Karpas-422 (cell line): ENCODE measurements at regions not wholly inside any gene's neighbourhood (a gene's known extent, or its start where the extent isn't known, plus 50 kb on each side); places are given as distances from the start of the nearest gene placed in this dataset.
"Not testable (repeated sequence)": the region's sequence is repeated elsewhere in the genome, so short reads cannot be mapped to it uniquely, and the experiment has no call there.

Source experiments
- DNase-seq: peaks from one replicate; pipeline ENCODE4 v3.0.0-alpha.2; 2015
- H2AFZ ChIP-seq: fragments of 200-600 bp; sonication (generic); 2 replicates; pipeline ENCODE4 v1.6.1; 2014; ENCODE audit warnings: antibody characterized with exemption, low read length, mixed read lengths
- H3K27ac ChIP-seq: fragments of 200-600 bp; sonication (generic); 2 replicates; pipeline ENCODE4 v1.5.1; 2014; ENCODE audit warnings: mild to moderate bottlenecking, low read length, moderate library complexity
- H3K27me3 ChIP-seq: fragments of 200-600 bp; sonication (generic); 2 replicates; pipeline ENCODE4 v1.6.1; 2014; ENCODE audit warnings: low read length, mixed read lengths
- H3K36me3 ChIP-seq: fragments of 200-600 bp; sonication (generic); 2 replicates; pipeline ENCODE4 v1.6.1; 2014; ENCODE audit warnings: low read length, mixed read lengths; ENCODE audit not compliant: insufficient read depth
- H3K4me1 ChIP-seq: fragments of 200-600 bp; sonication (generic); 2 replicates; pipeline ENCODE4 v1.6.1; 2014; ENCODE audit warnings: mild to moderate bottlenecking, low read length, mixed read lengths
- H3K4me2 ChIP-seq: fragments of 200-600 bp; sonication (generic); 2 replicates; pipeline ENCODE4 v1.6.1; 2014; ENCODE audit warnings: low read length, low read depth, mild to moderate bottlenecking; ENCODE audit not compliant: poor library complexity, severe bottlenecking
- H3K4me3 ChIP-seq: fragments of 200-600 bp; sonication (generic); 2 replicates; pipeline ENCODE4 v1.5.1; 2014; ENCODE audit warnings: mild to moderate bottlenecking, antibody characterized with exemption, low read length, mixed read lengths
- H3K79me2 ChIP-seq: fragments of 200-600 bp; sonication (generic); 2 replicates; pipeline ENCODE4 v1.6.1; 2014; ENCODE audit warnings: mild to moderate bottlenecking, low read length, mixed read lengths
- H3K9ac ChIP-seq: fragments of 200-600 bp; sonication (generic); 2 replicates; pipeline ENCODE4 v1.6.0; 2014; ENCODE audit warnings: low read length
- H3K9me2 ChIP-seq: fragments of 200-600 bp; sonication (generic), shearing (Covaris generic); replicated peaks from 2 replicates; pipeline ENCODE4 v1.6.0; 2014; ENCODE audit warnings: mild to moderate bottlenecking, low read length, moderate library complexity; ENCODE audit not compliant: insufficient read depth
- H3K9me3 ChIP-seq: fragments of 300-700, 200-600 bp; sonication (generic); 2 replicates; pipeline ENCODE4 v1.6.1; 2014; ENCODE audit warnings: low read length, mixed read lengths
- H4K20me1 ChIP-seq: fragments of 200-600 bp; sonication (generic); 2 replicates; pipeline ENCODE4 v1.6.1; 2014; ENCODE audit warnings: mild to moderate bottlenecking, antibody characterized with exemption, low read length, low read depth; ENCODE audit not compliant: insufficient read depth

DNA sequence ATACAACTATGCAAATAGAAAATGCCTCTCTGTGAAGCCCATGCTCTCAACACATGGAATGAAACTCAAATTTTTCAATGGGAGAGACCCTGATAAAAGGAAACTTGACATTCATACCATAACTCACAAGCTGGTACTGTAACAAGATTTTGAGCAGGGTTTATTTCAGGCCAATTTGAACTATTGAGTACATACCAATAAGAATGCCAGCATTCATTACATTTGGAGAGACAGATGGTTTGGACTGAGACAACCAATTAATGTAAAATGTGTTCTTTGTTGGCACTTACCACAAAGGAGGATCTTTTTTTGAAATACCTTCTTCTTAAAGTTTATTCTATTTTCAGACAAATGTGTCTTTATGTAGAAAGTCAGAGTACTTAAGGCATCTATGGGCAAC lies 1357.0 kb upstream of the GOT2 start:
- Histone ChIP-seq H4K20me1 (no peaks in the 10 kb centered on the region), H3K4me1 (no peaks in the 10 kb centered on the region), H3K27ac (no peak overlapping the region), H2AFZ (no peak overlapping the region), H3K79me2 (no peaks in the 10 kb centered on the region), H3K9me3 (peaks cover 15% of the 10 kb centered on the region), H3K9me2 (no peaks in the 10 kb centered on the region), H3K36me3 (no peaks in the 10 kb centered on the region), H3K4me2 (no peak overlapping the region), H3K9ac (no peak overlapping the region), H3K4me3 (no peak overlapping the region), H3K27me3 (no peaks in the 10 kb centered on the region)
- DNase-seq: no peak

DNA sequence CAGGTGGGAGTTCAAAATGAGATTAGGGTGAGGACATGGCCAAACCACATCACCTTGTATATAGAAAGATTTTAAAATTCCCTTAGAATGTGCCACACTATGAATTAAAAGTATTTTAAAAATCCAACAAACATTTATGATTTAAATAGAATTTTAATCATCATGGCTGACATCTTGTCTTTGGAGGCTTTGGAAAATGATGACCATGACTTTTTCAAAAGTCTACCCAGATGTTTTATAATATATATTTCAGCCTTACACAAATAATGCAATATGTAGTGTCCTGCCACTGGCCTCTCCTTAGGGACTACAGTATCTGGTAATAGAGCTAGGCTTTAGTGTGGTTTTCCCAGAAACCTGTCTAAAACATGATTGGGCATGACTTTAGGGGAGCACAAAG lies 1353.4 kb upstream of the GOT2 start:
- peaks cover 15% of the 10 kb centered on the region for H3K9me3 ChIP-seq
- H3K9ac ChIP-seq: no peak overlapping the region
- no peak overlapping the region for H3K4me3 ChIP-seq
- no peaks in the 10 kb centered on the region for H3K9me2 ChIP-seq
- H3K4me2 ChIP-seq: no peak overlapping the region
- no peak overlapping the region for H3K27ac ChIP-seq
- H3K27me3 ChIP-seq: no peaks in the 10 kb centered on the region
- no peaks in the 10 kb centered on the region for H3K79me2 ChIP-seq
- no peaks in the 10 kb centered on the region for H4K20me1 ChIP-seq
- H3K4me1 ChIP-seq: no peaks in the 10 kb centered on the region
- H2AFZ ChIP-seq: no peak overlapping the region
- DNase-seq: no peak
- no peaks in the 10 kb centered on the region for H3K36me3 ChIP-seq

DNA sequence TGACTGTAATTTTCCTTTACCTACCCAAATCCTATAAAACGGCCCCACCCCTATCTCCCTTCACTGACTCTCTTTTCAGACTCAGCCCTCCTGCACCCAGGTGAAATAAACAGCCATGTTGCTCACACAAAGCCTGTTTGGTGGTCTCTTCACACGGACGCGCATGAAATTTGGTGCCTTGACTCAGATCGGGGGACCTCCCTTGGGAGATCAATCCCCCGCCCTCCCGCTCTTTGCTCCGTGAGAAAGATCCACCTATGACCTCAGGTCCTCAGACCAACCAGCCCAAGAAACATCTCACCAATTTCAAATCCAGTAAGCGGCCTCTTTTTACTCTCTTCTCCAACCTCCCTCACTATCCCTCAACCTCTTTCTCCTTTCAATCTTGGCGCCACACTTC lies 1344.7 kb upstream of the GOT2 start:
- not testable (repeated sequence) for H3K27ac ChIP-seq, H3K9ac ChIP-seq, H3K27me3 ChIP-seq, H3K79me2 ChIP-seq, H3K9me3 ChIP-seq, H4K20me1 ChIP-seq, H2AFZ ChIP-seq, H3K4me2 ChIP-seq, H3K4me1 ChIP-seq, H3K36me3 ChIP-seq, H3K9me2 ChIP-seq, DNase-seq, H3K4me3 ChIP-seq

DNA sequence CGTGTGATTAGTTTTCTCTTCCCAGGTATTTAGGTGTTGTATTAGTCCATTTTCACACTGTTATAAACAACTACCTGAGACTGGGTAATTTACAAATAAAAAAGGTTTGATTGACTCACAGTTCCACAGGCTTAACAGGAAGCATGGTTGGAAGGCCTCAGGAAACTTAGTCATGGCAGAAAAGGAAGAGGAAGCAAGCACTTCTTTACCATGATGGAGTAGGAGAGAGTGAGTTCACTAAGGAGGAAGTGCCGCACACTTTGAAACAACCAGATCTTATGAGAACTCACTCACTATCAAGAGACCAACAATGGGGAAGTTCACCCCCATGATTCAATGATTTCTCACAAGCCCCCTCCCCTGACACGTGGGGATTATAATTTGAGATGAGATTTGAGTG lies 1343.7 kb upstream of the GOT2 start:
- H4K20me1 ChIP-seq: no peaks in the 10 kb centered on the region
- no peak overlapping the region for H3K9ac ChIP-seq
- H3K79me2 ChIP-seq: no peaks in the 10 kb centered on the region
- H3K9me2 ChIP-seq: no peaks in the 10 kb centered on the region
- H3K27me3 ChIP-seq: no peaks in the 10 kb centered on the region
- no peak overlapping the region for H2AFZ ChIP-seq
- no peaks in the 10 kb centered on the region for H3K4me1 ChIP-seq
- H3K36me3 ChIP-seq: no peaks in the 10 kb centered on the region
- no peak overlapping the region for H3K4me3 ChIP-seq
- peaks cover 9% of the 10 kb centered on the region for H3K9me3 ChIP-seq
- no peak overlapping the region for H3K4me2 ChIP-seq
- DNase-seq: no peak
- H3K27ac ChIP-seq: no peak overlapping the region

DNA sequence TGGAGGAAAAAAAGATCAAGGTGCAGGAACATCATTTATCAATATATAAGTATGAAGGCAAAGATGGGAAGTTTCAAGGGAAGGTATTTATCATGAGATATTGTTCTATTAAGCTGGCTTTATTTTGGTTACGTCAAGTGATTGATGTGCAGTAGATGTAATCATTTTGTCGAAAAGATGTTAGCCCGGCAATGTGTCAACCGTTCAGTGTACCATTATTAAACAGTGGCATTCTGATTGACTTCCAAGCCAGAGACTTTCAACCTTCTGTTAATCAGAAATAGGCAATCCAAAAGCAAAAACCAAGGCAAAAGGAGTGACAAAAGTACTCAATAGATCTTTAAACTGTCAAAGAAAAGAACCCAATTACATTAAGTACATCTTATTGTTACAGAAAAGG lies 1340.3 kb upstream of the GOT2 start:
- Histone ChIP-seq H3K27me3 (no peaks in the 10 kb centered on the region), H2AFZ (no peak overlapping the region)

DNA sequence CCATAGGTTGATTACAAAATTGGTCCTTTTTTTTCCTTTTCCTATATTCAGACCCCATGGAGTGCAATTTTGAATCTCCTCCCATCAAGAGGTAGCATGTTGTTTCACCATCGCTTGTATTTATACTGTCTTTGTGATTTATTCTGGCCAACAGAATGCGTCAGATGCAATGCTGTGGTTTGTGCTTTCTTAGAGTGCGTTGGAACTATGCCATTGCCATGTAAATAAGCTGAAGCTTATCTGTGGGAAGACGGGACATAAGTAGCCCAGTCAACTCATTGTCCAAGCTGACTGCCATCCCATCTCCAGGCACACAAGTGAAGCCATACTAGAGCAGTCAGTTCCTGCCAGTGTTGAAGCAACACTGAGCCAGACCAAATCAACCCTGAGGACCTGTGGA lies 1339.3 kb upstream of the GOT2 start:
- H3K27ac ChIP-seq: no peak overlapping the region
- no peaks in the 10 kb centered on the region for H3K9me2 ChIP-seq
- no peaks in the 10 kb centered on the region for H3K79me2 ChIP-seq
- no peak overlapping the region for H3K9ac ChIP-seq
- peaks cover 24% of the 10 kb centered on the region for H3K9me3 ChIP-seq
- no peak overlapping the region for H3K4me3 ChIP-seq
- H2AFZ ChIP-seq: no peak overlapping the region
- H3K4me2 ChIP-seq: no peak overlapping the region
- no peaks in the 10 kb centered on the region for H3K27me3 ChIP-seq
- no peaks in the 10 kb centered on the region for H3K4me1 ChIP-seq
- H3K36me3 ChIP-seq: no peaks in the 10 kb centered on the region
- DNase-seq: no peak
- no peaks in the 10 kb centered on the region for H4K20me1 ChIP-seq

More for the DNA sequence above, 1340.3 kb upstream of the GOT2 start:
- H4K20me1 ChIP-seq: no peaks in the 10 kb centered on the region
- H3K4me2 ChIP-seq: no peak overlapping the region
- no peak overlapping the region for H3K4me3 ChIP-seq
- DNase-seq: no peak
- no peaks in the 10 kb centered on the region for H3K9me2 ChIP-seq
- no peaks in the 10 kb centered on the region for H3K4me1 ChIP-seq
- no peaks in the 10 kb centered on the region for H3K79me2 ChIP-seq
- H3K27ac ChIP-seq: no peak overlapping the region
- no peak overlapping the region for H3K9ac ChIP-seq
- peaks cover 24% of the 10 kb centered on the region for H3K9me3 ChIP-seq
- no peaks in the 10 kb centered on the region for H3K36me3 ChIP-seq

DNA sequence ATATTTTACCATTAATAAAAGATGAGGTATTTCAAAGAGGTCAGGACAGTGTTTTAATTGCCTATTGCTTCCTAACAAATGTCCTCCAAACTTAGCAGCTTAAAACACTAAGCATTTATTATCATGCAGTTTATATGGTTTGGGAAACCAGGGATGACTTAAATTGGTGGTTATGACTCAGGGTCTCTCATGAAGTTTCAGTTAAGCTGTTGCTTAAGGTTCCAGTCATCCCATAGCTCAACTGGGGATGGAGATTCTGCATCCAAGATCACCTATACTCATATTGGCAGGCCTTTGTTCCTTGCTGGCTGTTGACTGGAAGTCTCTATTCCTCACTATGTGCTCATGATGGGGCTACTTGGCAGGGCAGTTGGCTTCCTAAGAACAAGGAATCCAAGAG lies 1329.9 kb upstream of the GOT2 start:
- Histone ChIP-seq H4K20me1 (no peaks in the 10 kb centered on the region), H3K9ac (no peak overlapping the region), H3K4me2 (no peak overlapping the region), H3K27ac (no peak overlapping the region), H2AFZ (no peak overlapping the region), H3K27me3 (no peaks in the 10 kb centered on the region), H3K9me3 (peaks cover 17% of the 10 kb centered on the region), H3K4me3 (no peak overlapping the region), H3K9me2 (no peaks in the 10 kb centered on the region), H3K79me2 (no peaks in the 10 kb centered on the region), H3K4me1 (no peaks in the 10 kb centered on the region), H3K36me3 (no peaks in the 10 kb centered on the region)
- no peak for DNase-seq

DNA sequence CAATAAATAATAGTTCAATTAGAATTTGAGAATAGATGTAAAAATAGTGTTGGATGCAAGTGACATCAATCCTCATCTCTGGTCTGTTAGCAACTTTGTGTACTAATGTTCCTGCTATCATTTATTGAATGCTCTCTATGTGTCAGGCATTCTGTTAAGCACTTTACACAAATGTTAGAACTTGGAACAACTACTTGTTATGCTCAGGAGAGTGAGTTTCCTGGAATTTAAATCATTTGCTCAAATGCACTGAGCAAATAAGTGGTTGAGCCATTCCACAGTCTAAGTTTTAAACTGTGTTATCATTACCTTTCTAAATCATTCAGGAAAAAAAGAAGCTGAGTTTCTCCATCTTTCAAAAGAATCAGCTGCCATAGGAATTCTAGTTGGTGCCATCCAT lies 1327.3 kb upstream of the GOT2 start:
- H3K36me3 ChIP-seq: no peaks in the 10 kb centered on the region
- no peaks in the 10 kb centered on the region for H4K20me1 ChIP-seq
- no peak overlapping the region for H2AFZ ChIP-seq
- DNase-seq: no peak
- peaks cover 26% of the 10 kb centered on the region for H3K9me3 ChIP-seq
- H3K4me1 ChIP-seq: no peaks in the 10 kb centered on the region
- H3K4me2 ChIP-seq: no peak overlapping the region
- no peaks in the 10 kb centered on the region for H3K27me3 ChIP-seq
- no peaks in the 10 kb centered on the region for H3K79me2 ChIP-seq
- no peaks in the 10 kb centered on the region for H3K9me2 ChIP-seq
- no peak overlapping the region for H3K4me3 ChIP-seq
- H3K9ac ChIP-seq: no peak overlapping the region
- H3K27ac ChIP-seq: no peak overlapping the region

DNA sequence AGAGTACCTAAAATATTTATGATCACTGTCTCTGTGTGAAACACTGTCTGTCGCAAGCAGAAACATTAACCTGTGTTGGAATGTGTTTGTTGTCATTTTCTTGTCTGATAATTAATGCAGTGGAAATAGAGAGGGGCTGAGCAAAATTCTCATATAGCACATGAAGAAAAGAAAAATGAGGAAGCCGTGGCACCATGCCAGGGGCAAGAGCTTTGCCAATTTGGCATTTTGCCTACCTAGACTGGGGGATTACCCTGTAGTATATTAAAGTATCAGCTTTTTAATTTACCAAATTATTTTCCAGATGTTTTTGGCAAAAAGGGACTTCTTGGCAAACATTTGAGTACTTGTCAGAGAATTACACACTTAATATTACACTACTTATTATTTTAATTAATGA lies 1326.6 kb upstream of the GOT2 start:
- Histone ChIP-seq H3K27me3 (no peaks in the 10 kb centered on the region), H3K27ac (no peak overlapping the region), H3K36me3 (no peaks in the 10 kb centered on the region), H3K4me2 (no peak overlapping the region), H4K20me1 (no peaks in the 10 kb centered on the region), H3K4me1 (no peaks in the 10 kb centered on the region), H3K9me2 (no peaks in the 10 kb centered on the region), H3K4me3 (no peak overlapping the region), H3K79me2 (no peaks in the 10 kb centered on the region), H2AFZ (no peak overlapping the region), H3K9ac (no peak overlapping the region), H3K9me3 (peaks cover 26% of the 10 kb centered on the region)
- DNase-seq: no peak
